ENCODE measurements at regions not wholly inside any gene's neighbourhood (a gene's known extent, or its start where the extent isn't known, plus 50 kb on each side); places are given as distances from the start of the nearest gene placed in this dataset.
A peak's percentile ranks its signal among the peaks of the same experiment; 100 is the strongest.
"Not testable (repeated sequence)": the region's sequence is repeated elsewhere in the genome, so short reads cannot be mapped to it uniquely, and the experiment has no call there.

DNA sequence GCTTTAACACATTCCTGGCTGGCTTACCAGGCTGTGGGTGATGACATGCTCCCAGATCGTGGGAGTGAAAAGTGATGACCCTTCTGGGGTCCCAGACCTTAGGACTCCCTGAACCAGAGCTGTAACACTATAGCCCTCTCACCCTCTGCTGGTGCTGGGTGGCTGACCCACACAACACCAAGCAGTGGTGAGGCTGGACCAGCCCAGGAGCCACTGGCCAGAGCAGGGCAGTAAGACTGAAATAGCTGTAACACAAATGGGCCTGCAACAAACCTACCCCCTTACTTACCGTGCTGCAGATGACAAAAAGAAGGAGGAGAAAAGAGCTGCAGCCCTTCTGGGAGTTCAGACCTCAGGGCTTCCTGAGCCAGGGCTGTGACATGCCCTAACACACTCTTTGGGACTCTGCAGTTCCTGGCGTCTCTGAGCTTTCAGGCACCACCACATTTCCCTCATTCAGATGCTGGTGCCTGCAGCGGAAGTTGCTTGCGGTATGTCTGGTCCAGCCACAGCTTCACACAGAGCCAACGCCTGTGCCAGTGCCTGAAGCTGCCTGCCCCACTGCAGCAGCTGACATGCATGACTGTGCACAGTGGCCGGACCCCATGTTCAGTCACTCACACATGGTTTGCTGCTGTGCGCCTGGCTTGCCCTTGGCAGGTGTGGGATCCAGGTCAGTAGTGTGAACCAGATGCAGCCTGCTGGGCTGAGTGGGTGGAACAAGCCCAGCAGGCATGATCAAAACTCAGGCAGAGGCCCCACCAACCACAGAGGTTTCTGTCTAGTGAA, 1247.4 kb downstream of the EFNA5 start:
- no peak for DNase-seq (ENCODE audit: low spot score)

DNA sequence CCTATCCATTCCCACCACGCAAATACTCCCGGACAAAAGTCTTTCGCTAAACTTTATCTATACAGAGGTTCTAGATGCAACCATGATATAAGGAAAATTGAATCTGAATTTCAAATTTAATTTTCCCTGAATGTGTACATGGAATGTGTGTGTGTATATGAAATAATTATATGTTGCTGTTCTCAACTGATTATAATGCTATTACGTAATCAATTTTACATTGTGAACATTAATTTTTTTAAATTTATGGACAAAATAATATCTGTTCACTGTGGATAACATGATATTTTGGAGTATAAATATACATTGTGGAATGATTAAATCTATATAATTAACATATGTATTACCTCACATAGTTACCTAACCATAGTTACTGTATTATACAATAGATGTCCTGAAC, 1250.6 kb downstream of the EFNA5 start:
- no peak for DNase-seq (ENCODE audit: low spot score)

DNA sequence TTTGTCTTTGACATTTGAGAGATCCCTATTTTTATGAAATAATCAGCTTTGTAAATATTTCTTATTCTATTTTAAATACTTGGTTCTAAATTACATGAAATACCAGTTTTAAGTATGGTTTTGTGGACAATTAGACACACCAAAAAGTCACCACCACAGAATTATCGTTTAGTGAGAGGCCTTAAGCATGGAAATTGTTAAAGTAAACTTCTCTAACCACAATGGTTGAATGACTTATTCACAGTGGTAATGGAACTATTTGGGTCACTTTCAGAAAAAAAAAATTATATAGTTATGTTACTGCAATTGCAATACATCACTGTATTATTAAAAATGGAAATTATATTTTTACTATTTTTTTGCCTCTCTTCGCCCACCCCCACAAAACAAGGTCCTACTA, 1252.5 kb downstream of the EFNA5 start:
- no peak for DNase-seq (ENCODE audit: low spot score)

DNA sequence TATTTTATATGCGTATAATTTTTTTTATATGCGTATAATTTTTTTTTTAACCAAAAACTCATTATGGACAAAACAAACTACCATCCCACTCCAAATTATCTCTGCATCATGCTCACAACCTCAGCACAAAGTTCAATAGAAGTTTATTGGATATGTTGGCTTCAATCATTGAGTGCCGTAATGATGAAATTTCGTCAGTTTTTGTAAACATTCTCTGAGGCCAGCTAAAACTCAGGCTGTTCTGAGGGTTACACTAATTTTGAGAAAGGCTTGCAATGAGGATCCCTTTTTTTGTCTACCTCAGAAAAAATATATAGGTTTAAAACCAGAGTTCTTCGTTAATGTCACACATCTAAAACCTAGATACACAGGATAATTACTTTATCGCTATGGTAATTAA, 1253.2 kb downstream of the EFNA5 start:
- DNase-seq (ENCODE audit: low spot score): no peak

DNA sequence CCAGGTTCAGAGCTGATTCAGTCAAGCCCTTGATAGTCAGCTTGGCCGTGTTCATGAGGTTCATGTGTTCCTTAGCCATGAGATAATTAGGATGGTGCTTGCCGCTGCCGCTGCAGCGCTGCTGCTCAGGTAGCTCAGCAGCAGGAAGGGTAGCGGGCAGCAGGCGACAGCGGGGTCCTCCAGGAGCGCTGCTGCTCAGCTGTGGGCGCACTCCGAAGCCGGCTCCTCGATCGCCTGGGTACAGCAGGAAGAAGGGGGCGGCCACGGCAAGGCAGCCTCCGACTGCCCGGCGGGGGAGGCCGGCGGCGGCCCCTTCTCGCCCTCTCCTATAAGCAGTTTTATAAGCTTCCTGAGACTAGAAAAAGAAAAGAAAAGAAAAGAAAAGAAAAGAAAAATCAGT, 1253.6 kb downstream of the EFNA5 start:
- no peak for DNase-seq (ENCODE audit: low spot score)

DNA sequence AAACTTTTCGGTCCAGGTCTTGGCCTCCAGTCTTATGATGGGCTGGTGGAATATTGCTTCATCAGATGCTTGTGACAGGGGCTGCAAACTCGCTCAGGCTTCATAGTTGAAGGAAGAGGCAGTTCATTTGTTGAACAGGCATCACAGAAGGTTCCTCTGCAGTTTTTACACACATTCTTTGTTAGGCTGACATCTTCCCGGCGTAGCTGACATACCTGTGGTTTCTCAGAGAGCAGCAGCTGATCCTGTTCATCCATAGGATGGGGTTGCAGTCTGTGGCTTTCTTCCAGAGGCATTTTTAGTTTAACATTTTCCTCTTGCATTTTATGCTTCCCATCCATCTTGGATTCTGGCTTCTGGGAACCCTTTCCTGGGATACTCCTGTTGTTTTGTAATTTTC, 1255.2 kb downstream of the EFNA5 start:
- DNase-seq (ENCODE audit: low spot score): no peak

DNA sequence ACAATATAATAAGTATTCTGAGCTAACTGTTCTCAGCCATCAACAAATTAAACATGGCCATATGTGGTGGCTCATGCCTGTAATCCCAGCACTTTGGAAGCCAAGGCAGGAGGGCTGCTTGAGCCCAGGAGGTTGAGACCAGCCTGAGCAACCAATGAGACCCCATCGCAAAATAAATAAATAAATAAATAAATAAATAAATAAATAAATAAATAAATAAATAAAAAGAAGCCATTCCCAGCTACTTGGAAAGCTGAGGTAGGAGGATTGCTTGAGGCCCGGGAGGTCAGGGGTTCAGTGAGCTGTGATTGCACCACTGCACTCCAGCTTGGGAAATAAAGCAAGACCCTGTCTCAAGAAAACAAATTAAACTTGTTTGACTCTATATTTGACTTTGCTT, 1256.4 kb downstream of the EFNA5 start:
- no peak for DNase-seq (ENCODE audit: low spot score)

DNA sequence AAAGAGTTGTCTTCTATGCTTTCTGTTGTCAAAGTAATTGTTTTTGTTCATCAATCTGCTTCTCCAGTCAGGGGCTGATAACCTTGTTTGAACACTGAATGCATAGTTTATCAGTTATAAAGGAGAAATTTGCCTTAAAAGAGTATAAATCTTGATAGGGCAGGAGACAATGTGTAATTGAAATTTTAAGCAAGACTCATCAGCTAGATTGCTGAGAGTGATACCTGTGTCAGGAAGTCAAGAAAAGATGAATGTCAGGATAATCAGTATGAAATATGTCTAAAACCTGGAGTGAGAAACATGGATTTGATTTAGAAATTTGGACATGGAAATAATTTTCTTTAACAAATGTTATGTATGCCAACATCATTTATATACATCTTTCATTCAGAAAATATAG, 1258.1 kb downstream of the EFNA5 start:
- DNase-seq (ENCODE audit: low spot score): no peak

DNA sequence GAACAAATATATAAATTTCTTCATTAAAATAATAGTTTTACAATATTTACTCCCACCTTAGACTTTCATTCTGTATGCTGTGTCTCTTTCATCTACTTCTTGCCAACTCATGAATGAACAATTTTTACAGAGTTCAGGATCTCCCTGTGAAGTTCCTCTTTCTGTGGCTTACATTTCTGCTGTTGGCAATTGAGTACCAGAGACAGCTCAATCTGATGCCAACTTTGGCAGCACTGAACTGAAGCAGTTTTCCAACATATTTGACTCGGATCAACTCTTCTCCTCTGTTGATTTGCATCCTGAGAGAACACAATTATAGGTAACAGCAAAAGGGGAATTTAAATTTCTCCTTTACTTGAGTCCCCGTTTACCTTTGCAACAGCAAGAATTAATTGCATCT, 1262.2 kb downstream of the EFNA5 start:
- DNase-seq (ENCODE audit: low spot score): no peak

DNA sequence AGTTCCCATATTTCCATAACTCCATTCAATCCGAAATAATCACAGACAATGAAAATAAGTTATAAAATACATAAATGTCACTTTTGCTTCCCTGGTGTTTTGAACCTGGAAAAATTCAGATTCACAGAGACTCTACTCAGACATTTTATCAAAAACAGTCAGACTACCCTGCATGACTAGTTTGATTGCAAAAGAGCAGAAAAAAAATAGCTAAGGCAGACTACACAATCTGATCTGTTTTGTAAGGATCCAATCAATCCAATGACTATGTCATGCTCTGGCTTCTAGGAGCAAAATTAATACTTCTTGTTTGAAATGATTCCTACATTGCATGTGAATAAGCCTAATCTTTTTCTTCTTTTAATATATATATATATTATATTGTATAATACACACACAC, 1262.6 kb downstream of the EFNA5 start:
- DNase-seq (ENCODE audit: low spot score): no peak

DNA sequence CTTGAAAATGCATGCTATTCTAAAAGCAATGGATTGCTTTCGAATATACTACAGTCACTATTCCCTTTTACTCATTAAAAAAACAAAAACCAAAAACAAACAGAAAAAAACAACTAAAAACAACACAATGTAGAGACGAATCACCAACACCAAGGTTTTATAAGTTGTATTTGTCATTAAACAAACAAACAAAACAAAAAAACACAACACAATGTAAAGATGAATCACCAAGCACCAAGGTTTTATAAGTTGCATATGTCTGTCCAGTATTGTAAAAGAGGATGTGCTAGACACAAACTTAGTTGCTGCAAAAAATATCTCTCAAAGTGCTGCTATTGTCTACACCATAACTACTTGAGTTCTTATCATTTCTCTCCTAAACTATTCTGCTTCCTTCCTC, 1269.2 kb downstream of the EFNA5 start:
- DNase-seq (ENCODE audit: low spot score): no peak

DNA sequence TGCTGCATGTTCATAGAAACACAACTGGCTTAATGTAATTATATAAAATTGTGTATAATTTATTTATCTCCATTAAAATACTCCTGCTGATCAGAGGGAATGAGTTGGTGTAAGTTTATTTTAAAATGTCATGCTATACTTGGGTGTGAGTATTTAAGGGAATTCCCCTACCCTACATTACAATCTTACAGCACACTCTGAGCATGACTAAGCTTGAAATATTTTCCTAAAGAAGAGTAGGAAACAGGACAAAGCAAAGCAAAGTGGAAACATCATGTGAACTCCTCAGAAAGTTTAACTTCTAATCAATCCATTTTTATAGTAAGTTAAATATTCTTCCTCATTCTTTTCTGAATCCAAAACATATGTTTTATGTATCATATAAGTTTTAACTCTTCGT, 1271.3 kb downstream of the EFNA5 start:
- no peak for DNase-seq (ENCODE audit: low spot score)

DNA sequence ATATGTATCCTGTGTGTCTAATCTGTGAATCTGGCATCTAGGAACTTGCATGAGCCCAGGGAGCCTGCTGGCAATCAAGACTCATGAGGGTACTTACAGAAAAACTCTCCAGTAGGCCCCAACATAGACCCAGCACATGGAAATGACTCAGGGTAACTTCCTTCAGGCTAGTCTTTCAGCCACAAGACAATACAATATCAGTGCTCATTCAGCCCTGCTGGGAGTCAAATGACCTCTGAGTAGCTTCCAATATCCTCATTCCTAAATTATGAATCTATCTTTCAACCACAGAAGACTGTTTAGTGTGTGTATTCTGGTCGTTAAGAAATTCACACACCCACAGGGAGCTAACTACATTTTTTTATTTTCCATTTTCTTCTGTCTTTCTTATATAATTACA, 1273.0 kb downstream of the EFNA5 start:
- DNase-seq (ENCODE audit: low spot score): peak; percentile 40

DNA sequence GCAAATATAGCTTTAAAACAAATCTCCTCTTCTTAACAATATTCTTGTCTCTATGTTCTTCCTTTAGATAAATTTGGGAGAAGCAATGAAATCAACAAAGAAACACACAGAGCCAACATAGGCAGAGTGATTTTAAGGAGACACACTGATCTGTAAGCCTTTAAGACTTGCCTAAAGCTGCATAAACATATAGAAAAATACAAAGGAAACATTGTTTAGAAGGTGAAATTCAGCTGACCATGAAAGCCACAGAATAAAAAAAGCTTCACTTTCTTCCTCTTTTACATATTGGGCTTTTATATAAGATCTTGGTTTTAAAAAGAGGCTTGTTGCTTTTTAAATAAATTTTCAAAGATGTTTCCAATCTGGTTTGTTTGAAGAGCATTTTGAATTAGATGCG, 1277.5 kb downstream of the EFNA5 start:
- DNase-seq (ENCODE audit: low spot score): peak; percentile 15

DNA sequence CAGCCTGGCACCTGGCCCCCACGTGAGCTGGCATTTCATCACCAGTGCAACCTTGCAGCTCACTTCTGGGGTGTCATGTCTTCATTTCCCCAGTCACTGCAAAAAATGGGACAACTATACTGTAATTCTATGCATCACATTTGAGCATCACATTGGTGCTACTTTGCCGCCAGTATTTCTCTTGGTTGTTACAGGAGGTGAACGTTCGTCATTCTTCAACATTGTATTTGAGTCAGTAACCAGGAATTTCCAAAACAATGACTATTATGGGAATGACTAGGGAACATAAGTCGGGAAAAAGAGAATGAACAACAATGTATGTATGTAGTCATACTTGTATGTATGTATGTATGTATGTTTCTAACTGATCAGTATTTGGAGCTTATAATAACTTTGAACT, 1278.0 kb downstream of the EFNA5 start:
- no peak for DNase-seq (ENCODE audit: low spot score)

DNA sequence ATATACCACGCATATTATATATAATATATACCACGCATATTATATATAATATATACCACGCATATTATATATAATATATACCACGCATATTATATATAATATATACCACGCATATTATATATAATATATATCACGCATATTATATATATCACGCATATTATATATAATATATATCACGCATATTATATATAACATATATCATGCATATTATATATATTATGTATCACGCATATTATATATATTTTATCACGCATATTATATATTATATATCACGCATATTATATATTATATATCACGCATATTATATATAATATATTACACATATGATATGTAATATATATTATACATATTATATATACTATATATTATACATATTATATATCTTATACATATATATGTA, 1283.0 kb downstream of the EFNA5 start:
- DNase-seq (ENCODE audit: low spot score): not testable (repeated sequence)

DNA sequence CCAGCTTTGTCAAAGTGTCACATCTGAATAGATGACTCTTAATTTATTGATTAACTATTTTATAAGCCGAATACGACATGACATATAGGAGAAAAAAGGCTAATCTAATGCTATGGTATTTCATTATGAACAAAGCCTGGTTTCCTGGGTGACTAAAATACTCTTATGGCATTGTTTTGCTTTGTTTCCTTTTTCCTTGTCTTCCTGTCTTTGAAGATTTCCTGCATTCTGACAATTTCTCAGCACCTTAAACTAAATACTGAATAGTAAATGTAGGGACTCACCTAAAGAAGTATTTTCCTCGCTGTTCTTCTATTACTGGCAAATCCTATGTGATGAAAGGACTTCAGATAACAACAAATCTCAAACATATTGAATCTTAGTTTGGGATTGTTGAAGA, 1284.5 kb downstream of the EFNA5 start:
- DNase-seq (ENCODE audit: low spot score): no peak

DNA sequence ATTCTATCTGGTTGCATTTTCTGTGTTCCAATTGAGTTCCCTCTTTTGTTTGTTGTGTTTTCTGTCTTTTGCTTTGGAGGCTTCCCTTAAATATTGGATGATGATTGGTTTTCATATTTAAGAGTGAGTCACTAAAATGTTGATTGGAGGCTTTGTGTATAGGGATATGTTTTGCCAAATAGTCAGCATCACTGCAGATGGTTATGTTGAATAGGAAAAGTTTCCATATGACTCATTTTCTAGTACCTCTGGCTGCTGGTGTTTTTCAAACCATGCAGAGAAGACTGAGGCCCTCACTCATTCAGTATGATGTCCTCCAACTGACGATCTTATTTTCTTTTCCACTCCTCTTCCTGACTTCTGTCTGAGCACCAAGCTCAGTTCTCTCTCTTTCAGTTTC, 1290.0 kb downstream of the EFNA5 start:
- DNase-seq (ENCODE audit: low spot score): no peak

DNA sequence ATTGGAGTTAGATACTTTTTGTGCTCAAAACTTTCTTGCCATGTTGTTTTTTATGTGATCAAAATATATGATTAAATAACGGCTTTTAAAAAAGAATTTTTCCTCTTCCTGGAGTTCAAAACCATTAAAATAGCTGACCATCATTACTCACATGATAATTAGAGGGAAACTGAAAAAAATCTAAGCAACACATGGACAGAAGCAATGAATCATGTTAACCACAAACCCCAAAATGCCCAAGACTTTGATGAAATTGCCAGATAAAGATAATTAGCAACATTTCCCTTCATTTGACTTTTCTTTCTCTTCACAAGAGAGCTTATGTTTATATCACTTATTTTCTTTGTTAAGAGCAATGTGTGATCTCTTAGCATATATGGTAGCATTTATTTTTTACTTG, 1294.2 kb downstream of the EFNA5 start:
- no peak for DNase-seq (ENCODE audit: low spot score)

DNA sequence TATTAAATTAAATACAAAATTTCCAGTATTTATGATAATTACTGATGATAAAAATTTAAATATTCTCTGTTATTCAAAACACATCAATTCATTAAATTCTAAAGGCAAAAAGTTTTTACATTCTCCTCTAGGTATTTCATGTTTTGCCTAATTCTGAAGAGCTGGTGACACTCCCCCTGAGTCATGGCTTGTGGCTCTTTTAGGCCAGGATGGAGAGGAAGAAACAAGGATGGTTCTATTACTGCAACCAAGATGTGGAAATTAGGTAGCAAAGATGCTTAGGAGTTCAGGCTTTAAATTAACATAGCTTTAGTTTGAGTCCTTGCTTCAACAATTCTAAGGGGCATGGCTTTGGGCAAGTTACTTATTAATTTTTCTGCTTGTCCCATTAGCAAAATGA, 1295.8 kb downstream of the EFNA5 start:
- no peak for DNase-seq (ENCODE audit: low spot score)

DNA sequence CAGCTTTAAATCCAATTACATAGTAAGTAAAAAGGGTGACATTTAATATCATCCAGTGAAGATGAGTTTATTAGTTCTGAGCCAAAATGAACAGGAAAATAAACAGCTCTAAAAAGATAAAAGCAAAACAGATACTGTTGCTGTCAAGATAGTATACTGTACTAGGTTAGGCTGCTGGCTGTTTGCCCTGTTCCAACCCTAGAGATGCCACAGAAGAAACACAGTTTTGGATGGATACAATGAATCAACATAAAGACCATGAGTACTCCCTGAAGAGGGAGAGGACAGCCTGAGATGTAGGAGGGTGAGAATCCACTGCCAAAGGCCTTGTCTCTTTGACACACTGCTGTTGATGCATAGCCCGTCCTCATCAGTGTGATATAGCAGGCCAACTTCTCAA, 1302.7 kb downstream of the EFNA5 start:
- DNase-seq (ENCODE audit: low spot score): no peak

DNA sequence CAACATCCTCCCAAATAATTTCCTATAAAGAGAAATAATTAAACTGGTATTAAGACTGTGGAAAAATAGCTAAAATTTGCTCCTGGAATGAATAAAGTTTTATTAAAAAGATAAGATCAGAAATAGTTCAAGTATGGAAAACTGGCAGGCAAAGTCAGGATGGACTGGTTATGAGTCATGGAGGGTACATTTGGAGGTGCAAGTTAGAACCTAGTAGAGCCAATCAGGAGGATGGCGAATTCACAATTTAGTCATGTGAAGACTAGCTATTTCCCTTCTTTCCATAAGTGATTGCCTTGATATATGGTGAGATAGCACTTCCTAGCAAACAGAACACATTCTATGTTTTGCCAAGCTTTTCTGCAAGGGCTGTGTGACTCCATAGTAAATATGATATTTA, 1303.5 kb downstream of the EFNA5 start:
- DNase-seq (ENCODE audit: low spot score): no peak

DNA sequence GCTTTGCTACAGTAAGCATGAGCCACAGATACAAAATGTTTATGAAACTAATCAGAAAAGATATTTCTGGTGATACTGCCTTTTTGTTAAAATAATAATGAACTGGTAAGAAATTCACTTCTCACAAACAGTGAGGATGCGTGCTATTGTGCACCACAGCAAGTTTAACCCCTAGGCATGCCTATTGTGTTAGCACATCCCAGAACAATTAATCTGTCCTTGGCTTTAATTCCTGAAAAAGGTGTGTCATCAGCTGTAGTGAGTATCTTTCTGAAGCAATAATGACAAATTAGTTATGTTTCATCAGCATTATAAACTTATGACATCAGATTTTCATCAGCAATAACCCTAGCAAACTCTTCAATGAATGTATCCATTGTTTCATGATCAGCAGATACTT, 1307.2 kb downstream of the EFNA5 start:
- DNase-seq (ENCODE audit: low spot score): no peak

DNA sequence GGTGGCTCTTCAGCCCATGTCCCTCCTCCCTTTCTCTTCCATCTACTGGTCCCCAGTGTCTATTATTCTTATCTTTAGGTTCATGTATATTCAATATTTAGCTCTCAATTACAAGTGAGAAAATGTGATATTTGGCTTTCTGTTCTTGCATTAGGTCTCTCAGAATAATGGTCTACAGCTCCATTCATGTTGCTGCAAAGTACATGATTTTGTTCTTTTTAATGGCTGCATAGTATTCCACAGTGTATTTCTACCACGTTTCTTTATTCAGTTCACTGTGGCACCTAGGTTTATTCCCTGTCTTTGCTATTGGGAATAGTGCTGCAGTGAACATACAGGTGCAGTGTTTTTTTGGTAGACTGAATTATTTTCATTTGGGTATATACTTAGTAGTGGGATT, 1308.8 kb downstream of the EFNA5 start:
- DNase-seq (ENCODE audit: low spot score): no peak

DNA sequence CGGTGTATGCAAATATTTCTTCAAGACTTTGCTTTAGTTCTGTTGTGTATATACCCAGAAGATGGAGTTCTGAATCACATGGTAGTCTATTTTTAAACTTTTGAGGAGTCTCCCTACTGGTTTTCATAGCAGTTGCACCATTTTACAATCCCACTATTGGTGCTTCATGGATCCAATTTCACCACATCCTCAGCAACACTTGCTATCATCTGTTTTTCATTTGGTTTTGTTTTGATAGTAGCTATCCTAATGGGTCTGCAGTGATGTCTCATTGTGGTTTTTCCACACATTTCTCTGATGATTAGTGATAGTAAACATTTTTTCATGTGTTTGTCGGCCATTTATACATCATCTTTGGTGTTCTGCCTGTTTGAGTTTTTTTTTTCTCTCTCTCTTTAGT, 1339.3 kb downstream of the EFNA5 start:
- DNase-seq (ENCODE audit: low spot score): no peak

All from COLO829 (cell line).